ENCODE measurements at regions not wholly inside any gene's neighbourhood (a gene's known extent, or its start where the extent isn't known, plus 50 kb on each side); places are given as distances from the start of the nearest gene placed in this dataset.

- Histone ChIP-seq H3K27me3 (ENCODE audit: control insufficient read depth, extremely low read depth, insufficient read depth, low read length) (no peaks in the 10 kb centered on the region), H3K27ac (ENCODE audit: control insufficient read depth, insufficient read depth, low read length) (no peak overlapping the region), H2AFZ (ENCODE audit: control insufficient read depth, low read length) (no peak overlapping the region), H3K4me2 (ENCODE audit: control insufficient read depth, extremely low read depth, insufficient read depth, low read depth, low read length) (no peak overlapping the region), H3K9ac (ENCODE audit: control insufficient read depth, extremely low read depth, insufficient read depth, low read length) (no peak overlapping the region), H3K36me3 (ENCODE audit: control insufficient read depth in 2 of 2, extremely low read depth in 1 of 2, insufficient read depth in 2 of 2, low read length in 2 of 2) (no peaks in the 10 kb centered on the region), H3K9me1 (ENCODE audit: control insufficient read depth, extremely low read depth, insufficient read depth, low read length) (no peaks in the 10 kb centered on the region), H4K20me1 (ENCODE audit: control insufficient read depth, extremely low read depth, insufficient read depth, low read length) (no peaks in the 10 kb centered on the region), H3K4me3 (ENCODE audit: control insufficient read depth in 2 of 3, extremely low read depth in 1 of 3, insufficient read depth in 2 of 3, low read depth in 1 of 3, low read length in 3 of 3) (no peak overlapping the region), H3K9me3 (ENCODE audit: control insufficient read depth, low read depth, low read length) (no peaks in the 10 kb centered on the region), H3K79me2 (ENCODE audit: control insufficient read depth, insufficient read depth, low read length) (no peaks in the 10 kb centered on the region), H3K4me1 (ENCODE audit: control insufficient read depth, extremely low read depth, insufficient read depth, low read length) (no peaks in the 10 kb centered on the region)
- DNase-seq (ENCODE audit: low read depth, low spot score), result no peak
- TF ChIP-seq, protein P1, sequence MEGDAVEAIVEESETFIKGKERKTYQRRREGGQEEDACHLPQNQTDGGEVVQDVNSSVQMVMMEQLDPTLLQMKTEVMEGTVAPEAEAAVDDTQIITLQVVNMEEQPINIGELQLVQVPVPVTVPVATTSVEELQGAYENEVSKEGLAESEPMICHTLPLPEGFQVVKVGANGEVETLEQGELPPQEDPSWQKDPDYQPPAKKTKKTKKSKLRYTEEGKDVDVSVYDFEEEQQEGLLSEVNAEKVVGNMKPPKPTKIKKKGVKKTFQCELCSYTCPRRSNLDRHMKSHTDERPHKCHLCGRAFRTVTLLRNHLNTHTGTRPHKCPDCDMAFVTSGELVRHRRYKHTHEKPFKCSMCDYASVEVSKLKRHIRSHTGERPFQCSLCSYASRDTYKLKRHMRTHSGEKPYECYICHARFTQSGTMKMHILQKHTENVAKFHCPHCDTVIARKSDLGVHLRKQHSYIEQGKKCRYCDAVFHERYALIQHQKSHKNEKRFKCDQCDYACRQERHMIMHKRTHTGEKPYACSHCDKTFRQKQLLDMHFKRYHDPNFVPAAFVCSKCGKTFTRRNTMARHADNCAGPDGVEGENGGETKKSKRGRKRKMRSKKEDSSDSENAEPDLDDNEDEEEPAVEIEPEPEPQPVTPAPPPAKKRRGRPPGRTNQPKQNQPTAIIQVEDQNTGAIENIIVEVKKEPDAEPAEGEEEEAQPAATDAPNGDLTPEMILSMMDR (optimal IDR thresholded peaks at IDR 0.05 in 1 of 3, IDR thresholded peaks at IDR 0.05 in 1 of 3, conservative IDR thresholded peaks at IDR 0.05 in 1 of 3; ENCODE audit: extremely low read depth in 1 of 3, insufficient read depth in 2 of 3, low read length in 3 of 3), result no peak
- TF ChIP-seq EZH2 (IDR thresholded peaks at IDR 0.05; ENCODE audit: low read length), result no peak
- no peak for FAIRE-seq
- dilution Hi-C loops (cut with MboI; ENCODE audit: extremely low pct_ligation_motif_present, low sequenced_read_pairs), result no loop called here
Measured at GRCh38 chr1:118504221-118504644, 319.2 kb upstream of the SPAG17 start.

DNA sequence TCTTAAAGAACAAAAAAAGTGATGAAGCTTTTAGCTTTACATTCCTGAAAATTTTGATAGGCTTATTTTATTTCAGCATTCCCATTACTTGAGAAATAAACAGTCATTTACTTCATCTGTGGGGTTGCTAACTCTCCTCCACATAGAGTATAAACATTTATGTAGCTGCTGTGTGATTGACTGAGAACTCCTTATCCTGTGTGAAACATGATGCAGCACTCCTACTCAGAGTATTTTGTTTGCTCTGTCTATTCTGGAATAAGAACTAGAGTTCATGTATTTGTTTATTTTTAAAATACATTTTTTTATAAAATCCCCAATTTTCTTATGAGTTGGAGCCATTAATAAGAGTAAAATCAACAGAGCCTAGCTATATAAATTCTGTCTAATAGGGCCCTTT, 318.7 kb upstream of the SPAG17 start:
- dilution Hi-C loops (cut with MboI; ENCODE audit: extremely low pct_ligation_motif_present, low sequenced_read_pairs), result no loop called here
- Histone ChIP-seq H3K79me2 (ENCODE audit: control insufficient read depth, insufficient read depth, low read length) (no peaks in the 10 kb centered on the region), H3K4me1 (ENCODE audit: control insufficient read depth, extremely low read depth, insufficient read depth, low read length) (no peaks in the 10 kb centered on the region), H3K36me3 (ENCODE audit: control insufficient read depth in 2 of 2, extremely low read depth in 1 of 2, insufficient read depth in 2 of 2, low read length in 2 of 2) (no peaks in the 10 kb centered on the region), H3K9ac (ENCODE audit: control insufficient read depth, extremely low read depth, insufficient read depth, low read length) (no peak overlapping the region), H3K4me3 (ENCODE audit: control insufficient read depth in 2 of 3, extremely low read depth in 1 of 3, insufficient read depth in 2 of 3, low read depth in 1 of 3, low read length in 3 of 3) (no peak overlapping the region), H3K9me3 (ENCODE audit: control insufficient read depth, low read depth, low read length) (no peaks in the 10 kb centered on the region), H3K27ac (ENCODE audit: control insufficient read depth, insufficient read depth, low read length) (no peak overlapping the region), H3K9me1 (ENCODE audit: control insufficient read depth, extremely low read depth, insufficient read depth, low read length) (no peaks in the 10 kb centered on the region), H3K4me2 (ENCODE audit: control insufficient read depth, extremely low read depth, insufficient read depth, low read depth, low read length) (no peak overlapping the region), H2AFZ (ENCODE audit: control insufficient read depth, low read length) (no peak overlapping the region), H4K20me1 (ENCODE audit: control insufficient read depth, extremely low read depth, insufficient read depth, low read length) (no peaks in the 10 kb centered on the region), H3K27me3 (ENCODE audit: control insufficient read depth, extremely low read depth, insufficient read depth, low read length) (no peaks in the 10 kb centered on the region)
- no peak for FAIRE-seq
- no peak for TF ChIP-seq EZH2 (IDR thresholded peaks at IDR 0.05; ENCODE audit: low read length)
- TF ChIP-seq, protein P1 (optimal IDR thresholded peaks at IDR 0.05 in 1 of 3, IDR thresholded peaks at IDR 0.05 in 1 of 3, conservative IDR thresholded peaks at IDR 0.05 in 1 of 3; ENCODE audit: extremely low read depth in 1 of 3, insufficient read depth in 2 of 3, low read length in 3 of 3), result no peak
- DNase-seq (ENCODE audit: low read depth, low spot score), result no peak
